ENCODE measurements at regions not wholly inside any gene's neighbourhood (a gene's known extent, or its start where the extent isn't known, plus 50 kb on each side); places are given as distances from the start of the nearest gene placed in this dataset.

DNA sequence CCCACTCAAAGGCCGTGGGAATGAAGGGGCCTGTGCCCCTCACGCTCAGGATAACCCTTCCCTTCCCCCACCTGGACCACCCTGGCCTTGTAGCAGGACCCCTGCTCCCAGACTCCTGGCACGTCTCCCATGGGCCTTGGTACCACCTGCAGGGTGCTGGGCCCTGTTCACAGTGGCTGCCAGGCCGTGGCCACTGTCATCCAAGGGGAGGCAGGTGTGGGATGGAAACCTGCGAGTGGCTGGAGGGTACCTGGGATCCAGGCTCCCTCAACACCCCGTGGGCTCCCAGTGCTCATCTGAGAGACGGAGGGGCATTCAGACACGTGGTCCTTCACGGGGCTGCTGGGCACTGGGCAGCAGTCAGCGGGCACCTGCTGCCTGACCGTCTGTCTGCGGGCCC is 75.6 kb upstream of the CIBAR2 start:
- no peak for DNase-seq (ENCODE audit: low read depth)

DNA sequence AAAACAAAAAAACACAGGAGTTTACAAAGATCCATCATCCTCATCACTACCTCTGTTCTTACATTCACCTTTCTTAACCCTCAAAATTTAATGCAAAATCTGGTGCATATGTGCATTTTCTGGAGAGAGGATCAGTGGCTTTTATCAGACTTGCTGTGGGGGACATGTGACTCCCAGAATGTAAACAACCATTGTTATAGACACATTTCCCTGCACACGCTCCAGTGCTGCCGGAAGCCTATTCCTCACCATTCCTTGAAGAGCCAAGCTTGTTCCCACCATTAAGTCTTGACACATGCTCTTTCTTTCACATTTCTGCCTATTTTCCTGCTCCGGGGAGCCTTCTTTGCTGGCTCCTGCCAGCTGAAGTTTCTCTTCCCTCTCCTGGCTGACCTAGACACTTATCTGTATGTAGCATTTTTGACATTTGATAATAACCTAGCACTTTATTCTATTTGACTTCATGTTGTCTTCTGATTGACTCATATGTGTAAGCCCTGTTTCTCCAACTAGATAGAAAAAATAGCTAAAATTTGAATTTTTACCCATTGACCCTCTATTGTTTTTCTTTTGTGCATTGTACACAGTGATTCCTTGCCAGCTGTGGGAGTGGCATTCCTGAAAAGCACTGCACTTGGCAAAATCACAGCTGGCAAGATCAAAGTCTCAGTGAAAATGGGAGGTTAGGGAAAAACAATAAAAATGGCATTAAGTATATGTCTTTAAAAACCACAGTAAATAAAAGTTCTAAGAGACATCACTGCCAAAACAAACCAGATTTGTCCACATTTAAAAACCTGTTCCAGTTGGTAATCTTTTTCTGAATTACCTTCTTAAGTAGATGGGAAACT is 76.8 kb upstream of the CIBAR2 start:
- DNase-seq (ENCODE audit: low read depth): no peak

DNA sequence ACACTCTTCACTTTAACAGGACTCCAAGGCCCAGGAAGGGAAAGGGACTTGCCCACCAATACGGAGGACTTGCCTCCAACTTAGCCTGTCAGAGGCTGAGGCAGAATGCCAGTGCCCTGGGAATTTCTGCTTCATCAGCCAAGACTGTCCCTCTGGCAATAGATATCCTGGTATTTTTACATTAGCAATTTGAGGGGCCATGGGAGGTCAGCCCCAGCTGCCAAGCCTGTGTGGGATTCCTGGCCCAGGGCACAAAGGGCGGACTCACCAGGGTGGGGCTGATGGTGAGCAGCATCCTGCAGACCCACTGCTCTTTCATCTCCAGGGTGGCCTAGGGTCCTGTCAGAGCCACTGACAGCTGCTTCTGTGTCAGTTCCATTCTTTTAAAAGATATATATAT is 78.3 kb upstream of the CIBAR2 start:
- no peak for DNase-seq (ENCODE audit: low read depth)

DNA sequence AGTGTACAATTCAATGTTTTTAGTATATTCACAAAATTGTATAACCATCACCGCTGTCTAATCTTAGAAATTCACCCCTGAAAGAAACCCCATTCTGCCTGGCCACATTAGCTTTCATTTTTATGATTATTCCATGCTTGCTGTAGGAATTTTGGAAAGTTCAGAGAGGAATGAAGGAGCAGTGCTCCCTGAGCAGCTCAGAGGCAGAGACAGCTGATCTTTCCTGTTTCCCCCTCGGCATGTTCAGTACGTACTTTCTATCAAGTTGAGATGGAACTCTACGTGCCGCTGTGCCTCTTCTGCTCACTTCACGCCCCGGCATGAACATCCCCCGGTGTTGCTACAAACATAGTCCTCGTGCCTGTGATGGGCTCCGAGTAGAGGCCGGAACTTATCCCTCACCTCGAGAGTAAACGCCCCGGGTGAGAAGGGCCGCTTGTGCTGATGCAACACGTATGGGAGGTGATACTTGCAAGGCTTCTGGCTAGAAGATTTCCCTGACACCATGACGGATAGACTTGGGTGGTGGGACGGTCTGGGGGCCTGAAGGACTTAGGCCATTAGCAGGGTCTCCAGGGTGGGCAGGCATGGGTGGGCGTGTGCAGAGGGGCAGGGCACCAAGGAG is 79.2 kb upstream of the CIBAR2 start:
- DNase-seq (ENCODE audit: low read depth): no peak

- no peak for DNase-seq (ENCODE audit: low read depth)
Observed at GRCh38 chr16:85192238-85193114, 80.2 kb upstream of the CIBAR2 start.

DNA sequence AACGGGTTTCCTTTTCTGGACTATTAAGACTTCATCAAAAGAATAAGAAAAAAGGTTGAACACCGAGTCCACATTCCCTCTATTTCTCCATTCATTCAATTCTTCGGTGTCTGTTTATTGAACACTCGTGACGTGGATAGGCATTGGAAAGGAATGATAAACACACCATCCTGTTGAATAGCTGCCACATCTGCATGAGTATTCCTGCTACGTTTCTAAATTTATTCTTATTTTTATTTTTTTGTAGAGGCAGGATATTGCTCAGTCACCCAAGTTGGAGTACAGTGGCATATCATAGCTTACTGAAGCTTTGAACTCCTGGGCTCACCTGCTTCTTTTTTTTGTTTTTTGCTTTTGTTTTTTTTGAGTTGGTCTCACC is 80.8 kb upstream of the CIBAR2 start:
- DNase-seq (ENCODE audit: low read depth): peak; percentile 33

- DNase-seq (ENCODE audit: low read depth): no peak
Observed at GRCh38 chr16:85193876-85194275, 81.6 kb upstream of the CIBAR2 start.

- DNase-seq (ENCODE audit: low read depth): no peak
Observed at GRCh38 chr16:85194307-85195270, 82.3 kb upstream of the CIBAR2 start.

- no peak for DNase-seq (ENCODE audit: low read depth)
Observed at GRCh38 chr16:85195271-85195647, 83.0 kb upstream of the CIBAR2 start.

- no peak for DNase-seq (ENCODE audit: low read depth)
Observed at GRCh38 chr16:85195900-85196772, 83.9 kb upstream of the CIBAR2 start.

GRCh38 chr16:85196976-85197375 is 84.7 kb upstream of the CIBAR2 start:
- DNase-seq (ENCODE audit: low read depth): no peak

- no peak for DNase-seq (ENCODE audit: low read depth)
Observed at GRCh38 chr16:85197611-85198566, 85.6 kb upstream of the CIBAR2 start.

- DNase-seq (ENCODE audit: low read depth): no peak
Observed at GRCh38 chr16:85199069-85199725, 86.9 kb upstream of the CIBAR2 start.

DNA sequence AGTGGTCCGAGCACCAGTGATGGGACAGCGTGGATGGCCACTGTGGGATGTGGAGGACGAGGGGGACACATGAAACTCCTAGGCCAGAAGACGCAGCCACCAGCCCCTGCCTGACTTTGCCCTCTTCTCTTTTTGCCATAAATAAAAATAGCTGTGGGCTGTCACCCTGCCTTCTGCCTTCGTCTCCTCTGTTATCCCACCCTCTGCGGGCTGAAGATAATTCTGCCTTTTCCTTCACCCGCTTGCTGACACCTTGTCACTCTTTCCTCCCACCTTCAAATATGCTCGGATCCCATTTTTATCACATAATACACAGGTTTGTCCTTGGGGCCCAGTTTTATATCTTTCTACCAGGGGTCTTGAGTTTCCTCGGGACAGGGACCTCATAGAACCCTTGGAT is 87.6 kb upstream of the CIBAR2 start:
- DNase-seq (ENCODE audit: low read depth): no peak

DNA sequence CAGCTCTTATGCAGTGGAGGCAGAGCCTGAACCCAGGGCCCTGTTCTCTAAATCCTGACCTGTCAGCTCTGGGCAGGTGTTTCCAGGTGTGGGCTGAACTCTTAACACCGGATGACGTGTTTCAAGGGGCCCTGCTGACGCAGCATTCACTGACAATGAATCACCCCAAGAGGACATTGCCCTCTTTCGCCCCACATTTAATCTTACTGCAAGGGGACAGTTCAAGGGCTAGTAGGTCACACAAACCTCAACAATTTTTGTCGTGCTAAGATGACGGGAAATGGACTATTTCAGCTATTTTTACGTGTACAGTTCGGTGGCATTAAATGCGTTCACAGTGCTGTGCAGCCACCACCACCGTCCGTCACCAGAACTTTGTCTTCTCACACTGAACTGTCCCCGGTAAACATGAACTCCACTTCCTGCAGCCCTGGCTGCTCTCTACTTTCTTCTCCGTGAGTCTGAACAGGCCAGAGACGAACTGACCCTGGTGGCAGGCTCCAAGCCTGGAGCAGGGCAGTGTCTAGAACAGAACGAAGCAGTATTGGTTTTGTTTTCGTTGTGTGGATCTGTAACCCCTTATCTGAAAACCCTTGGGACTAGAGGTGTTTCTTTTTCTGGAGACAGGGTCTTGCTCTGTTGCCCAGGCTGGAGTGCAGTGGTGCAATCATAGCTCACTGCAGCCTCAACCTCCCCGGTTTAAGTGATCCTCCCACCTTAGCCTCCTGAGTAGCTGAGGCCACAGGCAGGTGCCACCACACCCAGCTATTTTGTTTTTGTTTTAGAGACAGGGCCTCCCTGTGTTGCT is 88.4 kb upstream of the CIBAR2 start:
- no peak for DNase-seq (ENCODE audit: low read depth)

GRCh38 chr16:85201574-85201973 is 89.3 kb upstream of the CIBAR2 start:
- DNase-seq (ENCODE audit: low read depth): no peak

DNA sequence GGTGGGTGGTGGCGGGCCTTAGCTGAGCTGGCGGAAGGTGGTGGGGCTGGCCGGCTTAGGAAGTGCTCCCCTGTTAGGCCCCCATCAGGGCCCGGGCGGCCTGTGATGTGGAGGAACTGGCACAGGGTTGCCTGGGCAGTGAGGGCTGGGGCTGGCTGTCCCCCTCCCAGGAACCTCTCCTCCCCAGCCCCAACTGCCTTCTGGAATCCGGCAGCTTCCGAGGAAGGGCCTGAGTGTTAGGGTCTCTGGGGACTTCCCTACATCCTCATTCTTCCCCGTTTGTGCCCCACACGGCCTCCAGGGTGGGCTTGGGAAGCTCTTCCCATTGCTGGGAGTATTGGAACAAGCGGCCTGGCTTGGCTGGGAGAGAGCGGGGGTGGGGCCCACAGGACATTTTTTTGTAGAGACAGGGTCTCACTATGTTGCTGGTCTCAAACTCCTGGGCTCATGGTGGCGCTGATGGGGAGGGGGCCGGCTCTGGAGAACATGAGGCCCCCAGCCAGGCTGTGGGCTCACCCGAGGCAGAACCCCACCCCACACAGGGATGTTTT is 89.9 kb upstream of the CIBAR2 start:
- no peak for DNase-seq (ENCODE audit: low read depth)

Measured in ELR (cell line).